ENCODE measurements at regions not wholly inside any gene's neighbourhood (a gene's known extent, or its start where the extent isn't known, plus 50 kb on each side); places are given as distances from the start of the nearest gene placed in this dataset.

DNA sequence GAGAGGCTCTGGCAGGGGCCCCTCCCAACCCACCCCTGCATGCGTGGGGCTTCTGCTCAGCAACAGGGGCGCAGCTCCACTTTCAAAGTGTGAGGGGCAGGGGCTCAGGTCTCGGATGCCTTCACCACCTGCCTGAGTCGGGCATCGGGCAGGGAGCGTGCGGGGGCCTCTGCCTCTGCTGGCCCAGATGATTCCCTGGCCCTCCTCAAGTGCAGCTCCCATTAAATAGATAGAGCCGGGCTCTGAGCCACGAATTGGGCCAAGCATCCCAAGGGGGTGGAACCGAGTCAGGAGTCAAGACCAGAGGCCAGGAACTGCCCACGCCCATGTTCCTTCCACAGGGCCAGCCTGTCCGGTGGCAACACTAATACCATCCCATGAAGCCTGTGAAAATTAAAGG is 108.9 kb upstream of the FAM20C start:
- H3K4me1 ChIP-seq: no peaks in the 10 kb centered on the region

DNA sequence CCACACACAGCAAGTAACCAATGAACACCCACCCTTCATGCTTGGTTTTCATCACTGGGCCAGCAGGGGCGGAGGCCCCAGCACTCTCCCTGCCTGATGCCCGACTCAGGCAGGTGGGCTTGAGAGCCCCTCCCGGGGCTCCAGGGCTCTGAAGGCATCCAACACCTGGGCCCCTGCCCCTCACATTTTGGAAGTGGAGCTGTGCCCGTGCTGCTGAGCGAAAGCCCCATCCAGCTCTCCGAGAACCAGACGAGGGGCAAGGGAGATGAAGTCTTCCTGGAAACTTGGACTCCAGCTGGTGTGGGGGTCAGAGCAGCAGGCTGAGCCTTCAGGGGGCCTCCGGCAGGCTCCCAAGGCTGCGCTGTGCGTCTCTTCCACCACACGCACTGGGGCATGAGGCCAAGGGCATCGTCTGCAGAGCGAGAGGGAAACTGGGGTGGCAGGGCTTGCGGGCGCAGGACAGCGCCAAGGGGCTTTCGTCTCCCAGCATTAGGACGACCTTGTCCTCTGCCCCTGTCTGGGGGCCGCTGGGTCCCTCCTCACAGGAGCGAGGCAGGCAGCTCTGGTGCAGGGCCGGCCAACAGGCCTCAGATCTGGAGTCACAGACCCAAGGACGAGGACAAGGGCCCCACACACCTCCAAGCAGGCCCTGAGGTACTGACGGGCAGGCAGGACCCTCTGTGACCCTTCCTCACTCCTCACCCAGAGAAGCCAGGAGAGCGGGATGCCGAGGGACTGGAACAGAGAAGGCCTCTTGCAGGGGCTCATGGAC is 108.3 kb upstream of the FAM20C start:
- intact Hi-C loops (cut with DNase I; ENCODE audit: low total_unique reads): no loop called here
- no peak for ATAC-seq
- H3K27ac ChIP-seq: no peak overlapping the region
- in situ Hi-C loops (cut with MboI; ENCODE audit: low sequenced_read_pairs in 4 of 4): no loop called here
- no peak overlapping the region for H3K4me3 ChIP-seq
- H3K4me1 ChIP-seq: peaks cover 3 to 5% of the 10 kb centered on the region in 2 donors
- H3K27me3 ChIP-seq: no peaks in the 10 kb centered on the region
- H3K36me3 ChIP-seq: no peaks in the 10 kb centered on the region
- no peaks in the 10 kb centered on the region for H3K9me3 ChIP-seq
- TF ChIP-seq, protein P1, sequence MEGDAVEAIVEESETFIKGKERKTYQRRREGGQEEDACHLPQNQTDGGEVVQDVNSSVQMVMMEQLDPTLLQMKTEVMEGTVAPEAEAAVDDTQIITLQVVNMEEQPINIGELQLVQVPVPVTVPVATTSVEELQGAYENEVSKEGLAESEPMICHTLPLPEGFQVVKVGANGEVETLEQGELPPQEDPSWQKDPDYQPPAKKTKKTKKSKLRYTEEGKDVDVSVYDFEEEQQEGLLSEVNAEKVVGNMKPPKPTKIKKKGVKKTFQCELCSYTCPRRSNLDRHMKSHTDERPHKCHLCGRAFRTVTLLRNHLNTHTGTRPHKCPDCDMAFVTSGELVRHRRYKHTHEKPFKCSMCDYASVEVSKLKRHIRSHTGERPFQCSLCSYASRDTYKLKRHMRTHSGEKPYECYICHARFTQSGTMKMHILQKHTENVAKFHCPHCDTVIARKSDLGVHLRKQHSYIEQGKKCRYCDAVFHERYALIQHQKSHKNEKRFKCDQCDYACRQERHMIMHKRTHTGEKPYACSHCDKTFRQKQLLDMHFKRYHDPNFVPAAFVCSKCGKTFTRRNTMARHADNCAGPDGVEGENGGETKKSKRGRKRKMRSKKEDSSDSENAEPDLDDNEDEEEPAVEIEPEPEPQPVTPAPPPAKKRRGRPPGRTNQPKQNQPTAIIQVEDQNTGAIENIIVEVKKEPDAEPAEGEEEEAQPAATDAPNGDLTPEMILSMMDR (IDR thresholded peaks at IDR 0.05 in 4 of 5, conservative IDR thresholded peaks at IDR 0.05 in 1 of 5): no peak
- TF ChIP-seq POLR2A (IDR thresholded peaks at IDR 0.05): no peak
- no peak for DNase-seq

More for the DNA sequence above, 108.9 kb upstream of the FAM20C start:
- intact Hi-C loops (cut with DNase I; ENCODE audit: low total_unique reads) (no loop called here), in situ Hi-C loops (cut with MboI; ENCODE audit: low sequenced_read_pairs in 4 of 4) (no loop called here)
- Histone ChIP-seq H3K36me3 (no peaks in the 10 kb centered on the region), H3K27me3 (no peaks in the 10 kb centered on the region), H3K4me3 (no peak overlapping the region), H3K27ac (no peak overlapping the region), H3K9me3 (no peaks in the 10 kb centered on the region)
- no peak for DNase-seq
- TF ChIP-seq, protein P1 (IDR thresholded peaks at IDR 0.05 in 4 of 5, conservative IDR thresholded peaks at IDR 0.05 in 1 of 5): no peak
- TF ChIP-seq POLR2A (IDR thresholded peaks at IDR 0.05): no peak
- ATAC-seq: no peak

DNA sequence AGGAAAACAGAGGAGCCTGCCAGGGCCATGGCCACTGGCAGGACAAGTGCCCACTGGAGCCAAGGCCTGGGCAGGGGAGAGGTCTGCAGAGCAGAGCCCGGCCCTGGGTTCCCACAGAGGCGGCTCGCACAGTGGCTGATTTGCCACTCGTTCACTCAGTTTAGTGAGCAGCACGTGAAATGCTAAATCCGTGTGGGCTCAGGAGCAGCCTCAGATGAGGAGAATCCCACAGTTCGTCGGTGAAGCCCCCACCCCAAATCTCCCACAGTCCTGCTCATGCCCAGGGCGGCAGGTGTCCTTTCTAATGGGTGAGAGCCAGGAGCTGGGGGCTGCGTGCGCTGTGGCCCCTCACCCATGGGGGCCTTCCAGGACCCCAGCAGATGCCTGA is 107.7 kb upstream of the FAM20C start:
- no peak for DNase-seq

DNA sequence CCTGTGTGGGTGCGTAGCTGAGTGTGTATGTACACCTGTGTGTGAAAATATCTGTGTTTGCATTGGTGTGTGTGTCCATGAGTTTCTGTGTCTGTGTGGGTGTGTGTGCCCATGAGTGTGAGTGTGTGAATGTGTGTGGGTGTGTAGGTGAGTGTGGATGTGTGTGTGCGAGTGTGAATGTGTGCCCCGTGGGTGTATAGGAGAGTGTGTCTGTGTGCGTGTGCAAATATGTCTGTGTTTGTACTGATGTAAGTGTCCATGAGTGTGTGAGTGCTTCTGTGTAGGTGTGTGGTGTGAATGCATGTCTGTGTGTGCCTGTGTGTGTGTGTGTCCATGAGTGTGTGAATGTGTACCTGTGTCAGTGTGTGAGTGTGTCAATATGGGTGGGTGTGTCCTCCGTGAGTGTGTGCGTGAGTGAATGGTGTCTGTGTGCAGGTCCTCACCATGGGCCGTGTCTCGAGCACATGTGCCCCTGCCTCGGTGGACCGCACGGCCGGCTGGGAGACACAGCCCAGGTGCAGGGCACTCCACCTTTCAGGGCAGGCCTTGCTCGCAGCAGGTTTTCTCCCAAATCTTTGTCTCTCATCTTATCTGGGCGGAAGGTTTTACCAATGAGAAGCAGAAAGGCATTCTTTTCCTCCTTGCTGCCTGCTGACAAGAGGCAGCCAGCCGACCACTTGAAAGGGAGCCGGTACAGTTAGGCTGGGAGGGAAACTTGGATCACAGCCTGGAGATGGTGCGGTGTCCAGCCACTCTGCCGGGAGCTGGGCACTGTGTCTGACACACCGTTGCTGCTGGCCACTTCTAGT is 107.1 kb upstream of the FAM20C start:
- Histone ChIP-seq H3K9me3 (no peaks in the 10 kb centered on the region), H3K4me3 (no peak overlapping the region), H3K27ac (no peak overlapping the region), H3K27me3 (no peaks in the 10 kb centered on the region), H3K4me1 (peaks cover 12 to 18% of the 10 kb centered on the region in 2 donors), H3K36me3 (no peaks in the 10 kb centered on the region)
- in situ Hi-C loops (cut with MboI; ENCODE audit: low sequenced_read_pairs in 4 of 4) (no loop called here), intact Hi-C loops (cut with DNase I; ENCODE audit: low total_unique reads) (no loop called here)
- DNase-seq (no peak), ATAC-seq (no peak)
- TF ChIP-seq POLR2A (IDR thresholded peaks at IDR 0.05): no peak
- TF ChIP-seq, protein P1 (IDR thresholded peaks at IDR 0.05 in 4 of 5, conservative IDR thresholded peaks at IDR 0.05 in 1 of 5): no peak

More for the DNA sequence above, 107.7 kb upstream of the FAM20C start:
- in situ Hi-C loops (cut with MboI; ENCODE audit: low sequenced_read_pairs in 4 of 4): no loop called here
- intact Hi-C loops (cut with DNase I; ENCODE audit: low total_unique reads): no loop called here
- TF ChIP-seq, protein P1 (IDR thresholded peaks at IDR 0.05 in 4 of 5, conservative IDR thresholded peaks at IDR 0.05 in 1 of 5): no peak
- no peak for TF ChIP-seq POLR2A (IDR thresholded peaks at IDR 0.05)
- Histone ChIP-seq H3K36me3 (no peaks in the 10 kb centered on the region), H3K27me3 (no peaks in the 10 kb centered on the region), H3K4me1 (peaks cover 9 to 11% of the 10 kb centered on the region in 2 donors), H3K27ac (no peak overlapping the region), H3K9me3 (no peaks in the 10 kb centered on the region), H3K4me3 (no peak overlapping the region)
- no peak for ATAC-seq

All from gastrocnemius medialis (tissue), 4 donors.